HepG2 (cell line): ENCODE measurements at regions not wholly inside any gene's neighbourhood (a gene's known extent, or its start where the extent isn't known, plus 50 kb on each side); places are given as distances from the start of the nearest gene placed in this dataset.

Experiments
- ATAC-seq: fragments of 200-7000 bp; cut with Tn5 transposase; 3 replicates; pipeline ENCODE4 v1.9.1; 2020; ENCODE audit warnings: mild to moderate bottlenecking, moderate library complexity
- BruUV-seq: library from RNA; stranded (reverse); fragments of 400-500 nt; replicated peaks from 2 replicates; lab custom pipeline; 2021; lab: Mats Ljungman, UMichigan
- CTCF ChIA-PET: fragments of 300-600 bp; formaldehyde crosslinking; extraction: SDS; loops from one replicate; lab custom pipeline; 2021; ENCODE audit warnings: low total read pairs, inconsistent platforms, low intra/inter-chr PET ratio; lab: Yijun Ruan, JAX
- POLR2A ChIA-PET: fragments of 350-600 bp; sonication (Branson Sonifier 250); formaldehyde crosslinking; loops from one replicate; lab custom pipeline; 2020; ENCODE audit warnings: antibody characterized with exemption, inconsistent platforms; lab: Yijun Ruan, JAX
- DNase-seq: peaks from one replicate; pipeline ENCODE4 v3.0.0-alpha.2; 2015; ENCODE audit warnings: low spot score
- FAIRE-seq: peaks from 3 replicates; lab custom pipeline; 2011; peaks lifted over from hg19 to GRCh38; lab: Jason Lieb, UNC
- H2AFZ ChIP-seq: one replicate; pipeline ENCODE4 v1.6.1; 2011; ENCODE audit warnings: low read length, inconsistent platforms
- H3K27ac ChIP-seq: fragments of 300-600 bp; 3 replicates; pipeline ENCODE4 v1.8.0; 2011; ENCODE audit warnings: mixed run types, mild to moderate bottlenecking, mixed read lengths, low read length, inconsistent platforms; ENCODE audit not compliant: insufficient read depth; ENCODE audit errors: extremely low read length
- H3K27me3 ChIP-seq, 2 experiments: fragments of 200-600 bp in 1 of 2; 2 replicates in 1 of 2; 3 replicates in 1 of 2; pipeline versions ENCODE4 v1.6.0 to v1.8.0; 2011; ENCODE audit warnings: low read length in 2 of 2, mild to moderate bottlenecking in 2 of 2, moderate library complexity in 2 of 2, inconsistent platforms in 1 of 2; ENCODE audit not compliant: insufficient read depth in 2 of 2, control insufficient read depth in 1 of 2
- H3K36me3 ChIP-seq, 2 experiments: fragments of 200-600 bp in 1 of 2; replicated peaks in 1 of 2; 2 replicates in 1 of 2; 3 replicates in 1 of 2; pipeline versions ENCODE4 v1.5.1 to v1.8.0; 2011; ENCODE audit warnings: low read length in 2 of 2, inconsistent platforms in 1 of 2; ENCODE audit not compliant: insufficient read depth in 2 of 2, control insufficient read depth in 1 of 2
- H3K4me1 ChIP-seq: 2 replicates; pipeline ENCODE4 v1.5.1; 2012; ENCODE audit warnings: low read length, inconsistent platforms; ENCODE audit not compliant: insufficient read depth
- H3K4me2 ChIP-seq: 2 replicates; pipeline ENCODE4 v1.6.0; 2011; ENCODE audit warnings: low read depth, low read length, inconsistent platforms
- H3K4me3 ChIP-seq, 3 experiments: fragments of 200-600 bp in 1 of 3; sonication (generic), shearing (Covaris generic) in 1 of 3; replicated peaks in 1 of 3; 2 replicates each; pipeline ENCODE4 v1.5.1; 2011 to 2016; ENCODE audit warnings: low read length in 3 of 3, inconsistent platforms in 2 of 3, low read depth in 2 of 3, mild to moderate bottlenecking in 2 of 3, control low read depth in 1 of 3, mixed read lengths in 1 of 3; ENCODE audit not compliant: insufficient read depth in 1 of 3
- H3K79me2 ChIP-seq: one replicate; pipeline ENCODE4 v1.6.1; 2011; ENCODE audit warnings: low read length, inconsistent platforms; ENCODE audit not compliant: insufficient read depth
- H3K9ac ChIP-seq: 2 replicates; pipeline ENCODE4 v1.6.0; 2011; ENCODE audit warnings: mild to moderate bottlenecking, low read depth, low read length, inconsistent platforms; ENCODE audit not compliant: insufficient read depth
- H3K9me3 ChIP-seq: 2 replicates; pipeline ENCODE4 v1.5.1; 2012; ENCODE audit warnings: mild to moderate bottlenecking, low read length
- H4K20me1 ChIP-seq: 2 replicates; pipeline ENCODE4 v1.6.0; 2011; ENCODE audit warnings: inconsistent platforms, mild to moderate bottlenecking, low read length, moderate library complexity; ENCODE audit not compliant: insufficient read depth
- MAF1 ChIP-seq: sonication (generic); formaldehyde crosslinking; IDR thresholded peaks from 2 replicates; pipeline ENCODE4 v1.5.0; 2020; ENCODE audit warnings: missing genetic modification reagents, borderline replicate concordance
- NFATC3 ChIP-seq: sonication (generic); formaldehyde crosslinking; IDR thresholded peaks from 2 replicates; pipeline ENCODE4 v1.5.1; 2020; ENCODE audit warnings: mild to moderate bottlenecking, missing genetic modification reagents
- NPAS2 ChIP-seq: sonication (generic); formaldehyde crosslinking; IDR thresholded peaks from 2 replicates; pipeline ENCODE4 v1.8.0; 2022; ENCODE audit warnings: mild to moderate bottlenecking, missing genetic modification reagents, borderline replicate concordance
- SIX1 ChIP-seq: sonication (generic); formaldehyde crosslinking; IDR thresholded peaks from 2 replicates; pipeline ENCODE4 v1.4.0; 2020; ENCODE audit warnings: missing genetic modification reagents, borderline replicate concordance
- ZMYM3 ChIP-seq: sonication (generic); formaldehyde crosslinking; IDR thresholded peaks from 2 replicates; pipeline ENCODE4 v1.5.1; 2020; ENCODE audit warnings: mild to moderate bottlenecking, missing genetic modification reagents
- ZNF296 ChIP-seq: sonication (generic); formaldehyde crosslinking; conservative IDR thresholded peaks from 2 replicates; pipeline ENCODE4 v1.5.0; 2020; ENCODE audit warnings: mild to moderate bottlenecking, missing genetic modification reagents
- ZNF567 ChIP-seq: sonication (generic); formaldehyde crosslinking; IDR thresholded peaks from 2 replicates; pipeline ENCODE4 v1.8.1; 2023; ENCODE audit warnings: mild to moderate bottlenecking, missing genetic modification reagents, borderline replicate concordance
- WGBS: methylation state at CpG from one replicate; pipeline ENCODE4 v1.1.6; 2017; ENCODE audit warnings: low lambda C conversion rate; 5-methylcytosine and 5-hydroxymethylcytosine counted together
- in situ Hi-C: cut with HindIII; loops from 2 replicates; pipeline ENCODE4 v1.10.0; 2017; ENCODE audit warnings: low pct_unique_long_range_greater_than_20kb; ENCODE audit not compliant: extremely low pct_ligation_motif_present
- intact Hi-C: fragments of 100-400 bp; cut with micrococcal nuclease; formaldehyde crosslinking; loops from one replicate; pipeline ENCODE4 v1.10.0; 2022; ENCODE audit not compliant: unreplicated experiment
- TF ChIP-seq, protein P1 (sequence below): IDR thresholded peaks from 2 replicates; pipeline ENCODE4 v1.6.1; 2018; ENCODE audit warnings: missing genetic modification reagents, mild to moderate bottlenecking, missing compliant biosample characterization

- FAIRE-seq (no peak), DNase-seq (no peak), ATAC-seq (no peak)
- Histone ChIP-seq H3K9ac (no peak overlapping the region), H3K27me3 (no peaks in the 10 kb centered on the region), H3K4me3 (no peak overlapping the region), H3K9me3 (no peaks in the 10 kb centered on the region), H3K4me2 (no peak overlapping the region), H2AFZ (no peak overlapping the region), H4K20me1 (no peaks in the 10 kb centered on the region), H3K27ac (no peak overlapping the region), H3K4me1 (no peaks in the 10 kb centered on the region), H3K36me3 (no peaks in the 10 kb centered on the region), H3K79me2 (no peaks in the 10 kb centered on the region)
- in situ Hi-C loops (no loop called here), intact Hi-C loops (loop anchor here (10.0 kb wide), 1 partner anchor 254 kb away; no protein-coding TSS in a partner anchor)
- BruUV-seq, result no TSS peak
- POLR2A ChIA-PET, result no interaction called here
- 0% methylated on average over 4 of the region's 4 CpGs for WGBS
- no peak for TF ChIP-seq NFATC3 (CRISPR knock-in tag)
- TF ChIP-seq ZMYM3 (CRISPR knock-in tag), result no peak
- no peak for TF ChIP-seq MAF1
- CTCF ChIA-PET, result no interaction called here
Measured at GRCh38 chr3:147618691-147619090, 209.5 kb downstream of the ZIC1 start.

- intact Hi-C loops (loop anchor here (10.0 kb wide), 1 partner anchor 255 kb away; no protein-coding TSS in a partner anchor), in situ Hi-C loops (no loop called here)
- H3K4me3 ChIP-seq, result no peak overlapping the region
- no peak for FAIRE-seq
- ChIA-PET POLR2A (no interaction called here), CTCF (no interaction called here)
- no peak overlapping the region for H3K9ac ChIP-seq
- H3K27ac ChIP-seq, result no peak overlapping the region
- BruUV-seq, result no TSS peak
- no peaks in the 10 kb centered on the region for H3K79me2 ChIP-seq
- no peak overlapping the region for H2AFZ ChIP-seq
- H3K4me2 ChIP-seq, result no peak overlapping the region
- TF ChIP-seq ZNF296 (CRISPR knock-in tag) (no peak), ZNF567 (CRISPR knock-in tag) (no peak), SIX1 (CRISPR knock-in tag) (no peak), NPAS2 (CRISPR knock-in tag) (no peak)
- TF ChIP-seq, protein P1, sequence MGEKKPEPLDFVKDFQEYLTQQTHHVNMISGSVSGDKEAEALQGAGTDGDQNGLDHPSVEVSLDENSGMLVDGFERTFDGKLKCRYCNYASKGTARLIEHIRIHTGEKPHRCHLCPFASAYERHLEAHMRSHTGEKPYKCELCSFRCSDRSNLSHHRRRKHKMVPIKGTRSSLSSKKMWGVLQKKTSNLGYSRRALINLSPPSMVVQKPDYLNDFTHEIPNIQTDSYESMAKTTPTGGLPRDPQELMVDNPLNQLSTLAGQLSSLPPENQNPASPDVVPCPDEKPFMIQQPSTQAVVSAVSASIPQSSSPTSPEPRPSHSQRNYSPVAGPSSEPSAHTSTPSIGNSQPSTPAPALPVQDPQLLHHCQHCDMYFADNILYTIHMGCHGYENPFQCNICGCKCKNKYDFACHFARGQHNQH (CRISPR knock-in tag), result no peak
- H4K20me1 ChIP-seq, result no peaks in the 10 kb centered on the region
- H3K36me3 ChIP-seq, result no peaks in the 10 kb centered on the region
- DNase-seq, result no peak
- no peaks in the 10 kb centered on the region for H3K4me1 ChIP-seq
- 1% methylated on average over 3 of the region's 3 CpGs for WGBS
- ATAC-seq, result no peak
- no peaks in the 10 kb centered on the region for H3K27me3 ChIP-seq
- no peaks in the 10 kb centered on the region for H3K9me3 ChIP-seq
Measured at GRCh38 chr3:147619921-147620560, 210.9 kb downstream of the ZIC1 start.
